ENCODE measurements at regions not wholly inside any gene's neighbourhood (a gene's known extent, or its start where the extent isn't known, plus 50 kb on each side); places are given as distances from the start of the nearest gene placed in this dataset.

GRCh38 chr20:11328839-11329238 lies 588.9 kb upstream of the BTBD3 start:
- no peak overlapping the region for H2AFZ ChIP-seq (ENCODE audit: low read length)
- no peak overlapping the region for H3K56ac ChIP-seq (replicated peaks; ENCODE audit: insufficient read length, low read depth, low read length)
- H4K91ac ChIP-seq (replicated peaks; ENCODE audit: insufficient read length, low read length) = no peak overlapping the region
- no peaks in the 10 kb centered on the region for H3K79me2 ChIP-seq (ENCODE audit: control insufficient read depth in 1 of 2, insufficient read depth in 2 of 2, low read length in 2 of 2)
- ChIA-PET POLR2A (ENCODE audit: partially characterized antibody) (no interaction called here), CTCF (ENCODE audit: partially characterized antibody) (interaction anchor here (1.2 kb wide), 1 partner anchor 8 kb away, joined by 4 read pairs; no protein-coding TSS in a partner anchor)
- H2BK12ac ChIP-seq (ENCODE audit: low read depth, low read length) = no peak overlapping the region
- no peak overlapping the region for H3K18ac ChIP-seq (ENCODE audit: extremely low read depth, low read length)
- H3K23ac ChIP-seq (ENCODE audit: insufficient read length) = no peak overlapping the region
- H2AK5ac ChIP-seq (ENCODE audit: low read depth, low read length) = no peak overlapping the region
- H3K9me3 ChIP-seq (ENCODE audit: insufficient read depth in 2 of 2, low read depth in 1 of 2, low read length in 1 of 2) = no peaks in the 10 kb centered on the region
- 93% methylated on average over 8 of the region's 8 CpGs; no CpG with 5 or more reads in 1 of the 2 experiments for WGBS, 2 experiments (ENCODE audit: extremely low coverage in 1 of 2, insufficient coverage in 1 of 2, insufficient read length in 1 of 2, insufficient replicate concordance in 2 of 2, low coverage in 1 of 2, low lambda C conversion rate in 2 of 2, missing lambda C conversion rate in 1 of 2)
- no peaks in the 10 kb centered on the region for H3K36me3 ChIP-seq (ENCODE audit: control insufficient read depth in 2 of 4, insufficient read depth in 4 of 4, low read length in 3 of 4)
- H2BK120ac ChIP-seq (replicated peaks; ENCODE audit: low read depth, low read length) = no peak overlapping the region
- no peak overlapping the region for H2BK20ac ChIP-seq (ENCODE audit: low read length)
- FAIRE-seq = no peak
- no peak overlapping the region for H3K4ac ChIP-seq (replicated peaks; ENCODE audit: insufficient read length, low read depth, low read length)
- H4K5ac ChIP-seq (ENCODE audit: insufficient read length, low read depth, low read length) = no peak overlapping the region
- H2BK5ac ChIP-seq (ENCODE audit: low read depth, low read length) = no peak overlapping the region
- H3K9ac ChIP-seq (replicated peaks in 1 of 4; ENCODE audit: extremely low read depth in 1 of 4, low read depth in 3 of 4, low read length in 3 of 4) = no peak overlapping the region
- H3K14ac ChIP-seq (ENCODE audit: insufficient read length) = no peak overlapping the region
- H3K27me3 ChIP-seq (replicated peaks in 1 of 4; ENCODE audit: control insufficient read depth in 3 of 4, extremely low read depth in 1 of 4, insufficient read depth in 3 of 4, low read length in 3 of 4) = no peaks in the 10 kb centered on the region
- no peak overlapping the region for H3K4me3 ChIP-seq (ENCODE audit: extremely low read depth in 1 of 4, insufficient read depth in 2 of 4, low read depth in 3 of 4, low read length in 4 of 4)
- no peak overlapping the region for H3K27ac ChIP-seq (ENCODE audit: low read depth, low read length)
- no peaks in the 10 kb centered on the region for H4K20me1 ChIP-seq (replicated peaks in 1 of 2; ENCODE audit: control insufficient read depth in 1 of 2, insufficient read depth in 2 of 2, low read length in 2 of 2)
- no peaks in the 10 kb centered on the region for H3K4me1 ChIP-seq (replicated peaks in 1 of 4; ENCODE audit: control insufficient read depth in 3 of 4, insufficient read depth in 4 of 4, low read length in 3 of 4)
- H4K8ac ChIP-seq (ENCODE audit: extremely low read depth, insufficient read depth, low read length) = no peak overlapping the region
- no peak for DNase-seq (ENCODE audit: low read depth in 1 of 2, low spot score in 2 of 2)
- no peak overlapping the region for H3K4me2 ChIP-seq (ENCODE audit: insufficient read depth in 1 of 2, low read depth in 2 of 2, low read length in 2 of 2)
- no peak overlapping the region for H2BK15ac ChIP-seq (ENCODE audit: low read length)
- H3K23me2 ChIP-seq (ENCODE audit: low read depth, low read length) = no peaks in the 10 kb centered on the region; the same call in 1 of the 2 replicates
- no peaks in the 10 kb centered on the region for H3K79me1 ChIP-seq (ENCODE audit: low read depth, low read length)
- no peak for TF ChIP-seq YY1 (IDR thresholded peaks at IDR 0.05; ENCODE audit: low read depth, low read length)
- no peak for TF ChIP-seq MAX (IDR thresholded peaks at IDR 0.05)
- no peak for TF ChIP-seq FOSL1 (IDR thresholded peaks at IDR 0.05; ENCODE audit: insufficient read depth, low read depth, low read length)
- no peak for TF ChIP-seq ATF2 (IDR thresholded peaks at IDR 0.05; ENCODE audit: low read length)
- TF ChIP-seq CBX8 (IDR thresholded peaks at IDR 0.05; ENCODE audit: borderline replicate concordance, low read depth, low read length) = no peak
- TF ChIP-seq HDAC2 (IDR thresholded peaks at IDR 0.05; ENCODE audit: borderline replicate concordance in 1 of 2, low read depth in 2 of 2, low read length in 2 of 2) = no peak
- no peak for TF ChIP-seq BACH1 (IDR thresholded peaks at IDR 0.05; ENCODE audit: low read length)
- TF ChIP-seq BCL11A (IDR thresholded peaks at IDR 0.05; ENCODE audit: low read depth in 2 of 2, low read length in 2 of 2) = no peak
- TF ChIP-seq CHD1 (IDR thresholded peaks at IDR 0.05; ENCODE audit: low read depth, low read length) = no peak
- TF ChIP-seq SIRT6 (IDR thresholded peaks at IDR 0.05; ENCODE audit: low read length) = no peak
- TF ChIP-seq USF2 (IDR thresholded peaks at IDR 0.05; ENCODE audit: low read length) = no peak
- no peak for TF ChIP-seq ASH2L (IDR thresholded peaks at IDR 0.05; ENCODE audit: low read length)

Data from H1 (cell line).